GM12878 (cell line): ENCODE measurements at regions not wholly inside any gene's neighbourhood (a gene's known extent, or its start where the extent isn't known, plus 50 kb on each side); places are given as distances from the start of the nearest gene placed in this dataset.

Experiments used
- ATAC-seq: fragments of 200-7000 bp; cut with Tn5 transposase; 3 replicates; pipeline ENCODE4 v1.9.1; 2020; ENCODE audit warnings: mild to moderate bottlenecking, moderate library complexity
- BruUV-seq: library from RNA; stranded (reverse); fragments of 400-500 nt; replicated peaks from 2 replicates; lab custom pipeline; 2021; lab: Mats Ljungman, UMichigan
- CTCF ChIA-PET: fragments of 300-600 bp; sonication (Branson Sonifier 250); formaldehyde crosslinking; extraction: SDS; loops from one replicate; lab custom pipeline; 2021; ENCODE audit warnings: inconsistent platforms; lab: Yijun Ruan, JAX
- POLR2A ChIA-PET: fragments of 350-600 bp; formaldehyde crosslinking; extraction: SDS; loops from one replicate; lab custom pipeline; 2021; ENCODE audit warnings: inconsistent platforms; lab: Charles Lee
- RAD21 ChIA-PET: fragments of 300-600 bp; sonication (Branson Sonifier 250); formaldehyde crosslinking; loops from one replicate; lab custom pipeline; 2023; ENCODE audit warnings: antibody characterized with exemption; ENCODE audit not compliant: unreplicated experiment; lab: Charles Lee
- SMC1A ChIA-PET: fragments of 300-600 bp; sonication (Branson Sonifier 250); formaldehyde crosslinking; loops from one replicate; lab custom pipeline; 2023; ENCODE audit not compliant: unreplicated experiment, uncharacterized antibody; lab: Charles Lee
- DNase-seq: peaks from one replicate; pipeline ENCODE4 v3.0.0-alpha.2; 2011; ENCODE audit warnings: low read depth, low spot score
- FAIRE-seq: peaks from 3 replicates; lab custom pipeline; 2011; peaks lifted over from hg19 to GRCh38; lab: Jason Lieb, UNC
- H2AFZ ChIP-seq: 2 replicates; pipeline ENCODE4 v1.6.0; 2011; ENCODE audit warnings: low read depth, low read length, control low read depth; ENCODE audit not compliant: control insufficient read depth
- H3K27ac ChIP-seq: 2 replicates; pipeline ENCODE4 v1.5.1; 2011; ENCODE audit warnings: control low read depth; ENCODE audit not compliant: control insufficient read depth, insufficient read depth
- H3K27me3 ChIP-seq, 2 experiments: replicated peaks in 1 of 2; 2 replicates each; pipeline versions ENCODE4 v1.6.0 to v1.6.1; 2011; ENCODE audit warnings: low read length in 1 of 2; ENCODE audit not compliant: control insufficient read depth in 2 of 2, insufficient read depth in 2 of 2
- H3K36me3 ChIP-seq, 2 experiments: 2 replicates each; pipeline ENCODE4 v1.5.1; 2011; ENCODE audit warnings: low read length in 1 of 2; ENCODE audit not compliant: control insufficient read depth in 2 of 2, insufficient read depth in 2 of 2
- H3K4me1 ChIP-seq: 2 replicates; pipeline ENCODE4 v1.6.1; 2011; ENCODE audit warnings: mild to moderate bottlenecking, low read length, moderate library complexity, mixed read lengths; ENCODE audit not compliant: control insufficient read depth, insufficient read depth
- H3K4me2 ChIP-seq: 2 replicates; pipeline ENCODE4 v1.6.0; 2011; ENCODE audit warnings: control low read depth; ENCODE audit not compliant: control insufficient read depth, insufficient read depth
- H3K4me3 ChIP-seq: fragments of 200-600 bp; sonication (generic); 2 replicates; pipeline ENCODE4 v1.5.1; 2016
- H3K79me2 ChIP-seq: 2 replicates; pipeline ENCODE4 v1.6.0; 2011; ENCODE audit warnings: low read length; ENCODE audit not compliant: control insufficient read depth, insufficient read depth
- H3K9ac ChIP-seq: 2 replicates; pipeline ENCODE4 v1.8.0; 2011; ENCODE audit warnings: low read length, control low read depth, mixed read lengths; ENCODE audit not compliant: control insufficient read depth, insufficient read depth
- H3K9me3 ChIP-seq: replicated peaks from 3 replicates; pipeline ENCODE4 v1.5.1; 2011; ENCODE audit warnings: mild to moderate bottlenecking, low read length; ENCODE audit not compliant: control insufficient read depth, insufficient read depth
- H4K20me1 ChIP-seq: 2 replicates; pipeline ENCODE4 v1.6.0; 2011; ENCODE audit not compliant: control insufficient read depth, insufficient read depth
- BMI1 ChIP-seq: fragments of 450-650 bp; IDR thresholded peaks from 2 replicates; pipeline ENCODE4 v1.6.1; 2016; ENCODE audit warnings: mild to moderate bottlenecking, moderate library complexity, borderline replicate concordance
- E2F8 ChIP-seq: fragments of 450-650 bp; IDR thresholded peaks from 2 replicates; pipeline ENCODE4 v1.6.1; 2018; ENCODE audit warnings: mild to moderate bottlenecking, low read depth, moderate library complexity; ENCODE audit not compliant: partially characterized antibody
- JUND ChIP-seq: IDR thresholded peaks from 2 replicates; pipeline ENCODE4 v1.6.1; 2012; ENCODE audit warnings: low read depth, mild to moderate bottlenecking, low read length, improper control_type of control experiment, moderate library complexity
- MAX ChIP-seq: IDR thresholded peaks from 2 replicates; pipeline ENCODE4 v1.6.1; 2012; ENCODE audit warnings: low read depth, low read length, improper control_type of control experiment
- NFXL1 ChIP-seq: fragments of 450-650 bp; IDR thresholded peaks from 2 replicates; pipeline ENCODE4 v1.6.1; 2017; ENCODE audit warnings: antibody characterized with exemption, mild to moderate bottlenecking, borderline replicate concordance
- NFYB ChIP-seq: IDR thresholded peaks from 2 replicates; pipeline ENCODE4 v1.6.1; 2011; ENCODE audit warnings: low read depth, mild to moderate bottlenecking, low read length, improper control_type of control experiment, moderate library complexity; ENCODE audit not compliant: insufficient read depth
- NR2C1 ChIP-seq: fragments of 450-650 bp; IDR thresholded peaks from 2 replicates; pipeline ENCODE4 v1.6.1; 2017; ENCODE audit warnings: antibody characterized with exemption, mild to moderate bottlenecking, moderate library complexity
- PAX8 ChIP-seq: fragments of 450-650 bp; IDR thresholded peaks from 2 replicates; pipeline ENCODE4 v1.6.1; 2017; ENCODE audit warnings: mild to moderate bottlenecking, moderate library complexity
- SREBF2 ChIP-seq: IDR thresholded peaks from 2 replicates; pipeline ENCODE4 v1.6.1; 2012; ENCODE audit warnings: mild to moderate bottlenecking, low read length
- STAT1 ChIP-seq: fragments of 450-650 bp; conservative IDR thresholded peaks from 2 replicates; pipeline ENCODE4 v1.6.1; 2014; ENCODE audit warnings: antibody characterized with exemption, mild to moderate bottlenecking
- ZBTB4 ChIP-seq: fragments of 450-650 bp; formaldehyde crosslinking; IDR thresholded peaks from 2 replicates; pipeline ENCODE4 v1.4.0; 2022; ENCODE audit warnings: mild to moderate bottlenecking, moderate library complexity
- ZNF274 ChIP-seq: IDR thresholded peaks from one replicate; pipeline ENCODE4 v1.8.0; 2011; ENCODE audit not compliant: insufficient read length, insufficient read depth
- WGBS: methylation state at CpG from one replicate; pipeline ENCODE4 v1.1.6; 2016; ENCODE audit warnings: low lambda C conversion rate; ENCODE audit not compliant: insufficient replicate concordance, insufficient coverage; ENCODE audit errors: missing lambda C conversion rate; 5-methylcytosine and 5-hydroxymethylcytosine counted together
- in situ Hi-C: fragments of 300-500 bp; cut with MboI; formaldehyde crosslinking; loops from 9 replicates; pipeline ENCODE4 v1.14.3; 2018; ENCODE audit warnings: mixed read lengths
- intact Hi-C: fragments of 100-400 bp; cut with micrococcal nuclease; formaldehyde crosslinking; loops from one replicate; pipeline ENCODE4 v1.14.2; 2022; ENCODE audit not compliant: unreplicated experiment

GRCh38 chr16:5668553-5668952 lies 571.0 kb upstream of the EEF2KMT start:
- ATAC-seq (no peak), DNase-seq (no peak), FAIRE-seq (no peak)
- Histone ChIP-seq H3K27me3 (no peaks in the 10 kb centered on the region), H3K27ac (no peak overlapping the region), H3K4me3 (no peak overlapping the region), H3K4me1 (no peaks in the 10 kb centered on the region), H3K4me2 (no peak overlapping the region), H4K20me1 (no peaks in the 10 kb centered on the region), H3K9ac (no peak overlapping the region), H3K36me3 (no peaks in the 10 kb centered on the region), H3K9me3 (no peaks in the 10 kb centered on the region), H2AFZ (no peak overlapping the region), H3K79me2 (no peaks in the 10 kb centered on the region)
- in situ Hi-C loops (no loop called here), intact Hi-C loops (no loop called here)
- CTCF ChIA-PET, result no interaction called here
- BruUV-seq, result no TSS peak
- WGBS, result 37% methylated on average over 2 of the region's 2 CpGs
- RAD21 ChIA-PET, result no interaction called here
- SMC1A ChIA-PET, result no interaction called here
- POLR2A ChIA-PET, result no interaction called here
- no peak for TF ChIP-seq JUND

GRCh38 chr16:5665834-5666233 lies 568.2 kb upstream of the EEF2KMT start:
- Histone ChIP-seq H3K27ac (no peak overlapping the region), H2AFZ (no peak overlapping the region), H3K9me3 (no peaks in the 10 kb centered on the region), H3K4me3 (no peak overlapping the region), H3K4me1 (no peaks in the 10 kb centered on the region), H3K9ac (no peak overlapping the region), H4K20me1 (no peaks in the 10 kb centered on the region), H3K27me3 (no peaks in the 10 kb centered on the region), H3K36me3 (no peaks in the 10 kb centered on the region), H3K79me2 (no peaks in the 10 kb centered on the region), H3K4me2 (no peak overlapping the region)
- DNase-seq (no peak), FAIRE-seq (no peak), ATAC-seq (no peak)
- POLR2A ChIA-PET, result no interaction called here
- SMC1A ChIA-PET, result no interaction called here
- RAD21 ChIA-PET, result no interaction called here
- in situ Hi-C loops, result no loop called here
- intact Hi-C loops, result no loop called here
- CTCF ChIA-PET, result no interaction called here
- 21% methylated on average over 11 of the region's 11 CpGs for WGBS
- no TSS peak for BruUV-seq
- no peak for TF ChIP-seq BMI1
- TF ChIP-seq ZBTB4 (CRISPR knock-in tag), result no peak
- no peak for TF ChIP-seq E2F8
- no peak for TF ChIP-seq SREBF2
- TF ChIP-seq MAX, result no peak
- no peak for TF ChIP-seq NFYB
- TF ChIP-seq NFXL1, result no peak
- TF ChIP-seq ZNF274, result no peak
- no peak for TF ChIP-seq PAX8
- TF ChIP-seq STAT1, result no peak
- no peak for TF ChIP-seq NR2C1
